ENCODE measurements at regions not wholly inside any gene's neighbourhood (a gene's known extent, or its start where the extent isn't known, plus 50 kb on each side); places are given as distances from the start of the nearest gene placed in this dataset.
"Not testable (repeated sequence)": the region's sequence is repeated elsewhere in the genome, so short reads cannot be mapped to it uniquely, and the experiment has no call there.

- DNase-seq: no peak
Measured at GRCh38 chr4:77451530-77451929, 154.1 kb upstream of the CXCL13 start.

GRCh38 chr4:77452117-77452516, 153.5 kb upstream of the CXCL13 start:
- not testable (repeated sequence) for DNase-seq

GRCh38 chr4:77453911-77454310, 151.7 kb upstream of the CXCL13 start:
- DNase-seq: no peak

GRCh38 chr4:77454858-77455257, 150.8 kb upstream of the CXCL13 start:
- DNase-seq: no peak

- DNase-seq: not testable (repeated sequence)
Measured at GRCh38 chr4:77464100-77464499, 141.5 kb upstream of the CXCL13 start.

- no peak for DNase-seq
Measured at GRCh38 chr4:77465271-77465670, 140.3 kb upstream of the CXCL13 start.

- no peak for DNase-seq
Measured at GRCh38 chr4:77466430-77466829, 139.2 kb upstream of the CXCL13 start.

GRCh38 chr4:77471821-77472495, 133.7 kb upstream of the CXCL13 start:
- DNase-seq: no peak

GRCh38 chr4:77473509-77473908, 132.1 kb upstream of the CXCL13 start:
- no peak for DNase-seq

- no peak for DNase-seq
Measured at GRCh38 chr4:77481856-77482255, 123.8 kb upstream of the CXCL13 start.

- DNase-seq: no peak
Measured at GRCh38 chr4:77488882-77489281, 116.7 kb upstream of the CXCL13 start.

- no peak for DNase-seq
Measured at GRCh38 chr4:77493120-77493752, 112.4 kb upstream of the CXCL13 start.

GRCh38 chr4:77493829-77494551, 111.6 kb upstream of the CXCL13 start:
- DNase-seq: no peak

- DNase-seq: no peak
Measured at GRCh38 chr4:77496457-77496856, 109.2 kb upstream of the CXCL13 start.

GRCh38 chr4:77500801-77501200, 104.8 kb upstream of the CXCL13 start:
- no peak for DNase-seq

GRCh38 chr4:77501240-77501639, 104.4 kb upstream of the CXCL13 start:
- DNase-seq: no peak

GRCh38 chr4:77501851-77502250, 103.8 kb upstream of the CXCL13 start:
- no peak for DNase-seq

GRCh38 chr4:77504407-77504806, 101.2 kb upstream of the CXCL13 start:
- DNase-seq: no peak

- no peak for DNase-seq
Measured at GRCh38 chr4:77505275-77505957, 100.2 kb upstream of the CXCL13 start.

GRCh38 chr4:77505958-77506319, 99.7 kb upstream of the CXCL13 start:
- no peak for DNase-seq

- DNase-seq: no peak
Measured at GRCh38 chr4:77510367-77510766, 95.3 kb upstream of the CXCL13 start.

- DNase-seq: no peak
Measured at GRCh38 chr4:77525538-77525937, 80.1 kb upstream of the CXCL13 start.

- DNase-seq: not testable (repeated sequence)
Measured at GRCh38 chr4:77527900-77528299, 77.7 kb upstream of the CXCL13 start.

- no peak for DNase-seq
Measured at GRCh38 chr4:77538144-77538543, 67.5 kb upstream of the CXCL13 start.
